GM19025 (cell line): ENCODE measurements at regions not wholly inside any gene's neighbourhood (a gene's known extent, or its start where the extent isn't known, plus 50 kb on each side); places are given as distances from the start of the nearest gene placed in this dataset.
A peak's percentile ranks its signal among the peaks of the same experiment; 100 is the strongest.

Source experiments
- ATAC-seq: cut with Tn5 transposase; IDR thresholded peaks from one replicate; pipeline ENCODE4 v1.9.1; 2021; ENCODE audit warnings: mild to moderate bottlenecking, low read depth, moderate library complexity; ENCODE audit not compliant: unreplicated experiment

DNA sequence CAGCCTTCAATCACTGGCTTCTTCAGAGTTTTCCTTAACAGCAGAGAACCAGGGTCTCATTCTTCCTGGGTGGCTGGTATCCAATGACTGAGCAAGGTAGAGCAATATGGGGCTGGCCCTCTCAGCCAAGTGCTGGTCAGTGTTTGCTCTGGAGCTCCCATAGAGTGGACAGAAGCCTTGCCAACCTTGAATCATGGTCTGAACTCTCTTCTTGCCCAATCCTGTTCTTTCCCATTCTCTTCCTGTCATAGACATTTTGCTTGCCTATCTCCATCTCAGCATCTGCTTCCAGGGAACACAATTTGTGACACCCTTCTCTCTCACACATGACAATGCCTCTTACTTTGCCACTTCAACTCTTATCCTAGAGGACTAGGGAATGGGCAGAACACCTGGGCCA lies 245.6 kb upstream of the PEX5L start:
- no peak for ATAC-seq

DNA sequence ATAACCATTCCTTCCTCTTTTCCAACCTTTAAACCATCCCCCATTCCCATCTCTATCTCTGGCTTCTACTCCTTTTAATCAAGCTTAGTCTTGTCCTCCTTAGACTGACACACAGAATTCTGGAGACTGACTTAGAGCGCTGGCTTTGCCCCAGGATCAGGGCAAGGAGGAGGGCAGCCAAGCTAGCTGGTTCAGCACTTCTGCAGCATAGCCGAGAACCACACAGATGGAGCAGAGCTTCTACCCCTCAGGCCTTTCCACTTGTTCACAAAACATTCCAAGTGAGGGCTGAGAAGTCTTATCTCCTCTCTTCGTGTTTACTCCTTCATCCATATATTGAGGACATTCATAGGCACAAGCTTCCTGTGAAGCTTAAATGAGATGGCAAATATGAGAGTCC lies 246.5 kb upstream of the PEX5L start:
- ATAC-seq, result no peak

DNA sequence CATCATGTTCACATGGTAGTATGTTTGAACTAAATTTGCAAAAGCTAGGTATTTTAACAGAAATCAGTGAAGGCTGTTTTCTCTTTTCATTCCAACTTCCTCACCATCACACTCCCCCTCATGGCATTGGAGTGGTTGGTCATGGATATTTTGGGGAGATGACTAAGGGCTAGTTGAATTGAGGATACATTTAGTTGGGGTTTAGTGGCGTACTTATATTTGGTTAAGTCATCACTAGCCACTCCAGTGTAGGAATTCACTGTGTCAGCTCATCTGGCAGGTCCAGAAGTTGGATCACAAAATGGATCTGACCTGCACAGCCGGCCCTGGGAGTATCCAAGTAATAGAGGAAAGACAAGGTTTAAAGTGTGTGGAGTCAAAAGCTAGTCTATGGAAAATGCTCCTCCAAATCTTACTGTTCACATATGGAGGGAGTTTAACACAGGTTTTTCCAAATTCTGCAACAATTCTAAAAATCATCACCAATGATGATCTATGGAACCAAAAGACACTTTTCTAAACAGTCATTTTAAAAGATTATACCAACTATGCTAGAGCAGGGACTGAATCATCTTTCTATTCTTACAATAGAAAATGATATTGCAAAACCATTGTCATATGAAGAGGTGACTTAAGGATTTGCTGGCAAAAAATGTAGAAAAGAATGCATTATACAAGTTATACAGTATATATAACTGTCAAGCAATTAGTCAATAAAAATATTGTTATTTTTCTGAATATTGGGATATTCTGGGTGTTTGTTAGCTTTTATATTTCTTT lies 247.8 kb upstream of the PEX5L start:
- ATAC-seq, result no peak

DNA sequence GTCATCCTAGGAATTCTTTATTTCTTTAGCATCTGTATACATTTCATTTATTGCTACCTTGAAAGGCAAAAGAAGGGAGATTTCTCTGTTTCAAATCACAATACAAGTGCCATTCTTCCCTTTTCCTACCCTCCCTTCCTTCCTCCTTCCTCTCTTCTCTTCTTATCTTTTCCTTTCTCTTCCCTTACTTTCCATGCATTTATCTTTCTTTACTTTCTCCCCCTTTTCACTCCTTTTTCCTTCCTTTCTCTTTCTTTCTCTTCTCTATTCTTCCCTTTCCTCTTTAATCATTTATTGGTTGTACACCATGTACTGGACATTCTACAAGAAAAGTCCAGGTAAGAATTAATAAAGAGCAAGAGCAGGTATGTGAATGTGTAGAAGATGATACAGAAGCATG lies 251.0 kb upstream of the PEX5L start:
- ATAC-seq, result no peak

DNA sequence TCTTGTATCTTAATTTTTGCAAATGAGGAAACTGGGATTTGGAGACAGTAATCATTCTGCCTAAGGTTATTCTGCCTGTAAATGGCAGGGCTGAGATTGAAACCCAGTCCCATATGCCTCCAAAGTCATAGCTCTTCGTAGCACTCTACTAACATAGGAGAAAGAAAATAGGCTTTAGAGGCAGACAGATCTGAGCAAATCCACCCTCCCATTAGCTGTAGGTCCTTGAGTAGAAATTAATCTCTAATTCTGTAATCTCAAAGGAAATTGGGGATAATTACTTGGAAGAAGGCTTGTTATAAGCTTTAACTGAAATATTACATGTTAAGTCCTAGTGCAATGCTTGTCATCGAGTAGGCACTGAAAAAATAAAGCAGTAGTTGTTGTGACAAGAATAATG lies 252.1 kb upstream of the PEX5L start:
- ATAC-seq, result no peak

DNA sequence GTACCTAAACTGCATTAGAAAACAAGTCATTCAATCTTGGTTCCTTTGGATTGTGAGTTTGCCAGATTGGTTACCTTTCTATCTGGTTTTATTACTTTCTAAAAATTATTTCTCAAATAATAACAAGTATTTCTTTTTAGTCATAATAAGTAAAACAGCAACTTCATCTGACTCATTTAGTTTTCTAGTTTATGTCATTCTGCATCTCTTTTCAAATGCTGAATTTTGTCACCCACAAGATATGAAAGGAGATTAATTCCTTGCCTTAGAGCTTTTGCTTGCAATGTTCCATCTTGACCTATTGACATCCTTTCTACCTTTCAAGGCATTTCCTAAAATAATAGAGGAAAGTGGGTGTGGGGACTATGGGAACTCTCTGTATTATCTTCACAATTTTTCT lies 253.6 kb upstream of the PEX5L start:
- ATAC-seq, result no peak

DNA sequence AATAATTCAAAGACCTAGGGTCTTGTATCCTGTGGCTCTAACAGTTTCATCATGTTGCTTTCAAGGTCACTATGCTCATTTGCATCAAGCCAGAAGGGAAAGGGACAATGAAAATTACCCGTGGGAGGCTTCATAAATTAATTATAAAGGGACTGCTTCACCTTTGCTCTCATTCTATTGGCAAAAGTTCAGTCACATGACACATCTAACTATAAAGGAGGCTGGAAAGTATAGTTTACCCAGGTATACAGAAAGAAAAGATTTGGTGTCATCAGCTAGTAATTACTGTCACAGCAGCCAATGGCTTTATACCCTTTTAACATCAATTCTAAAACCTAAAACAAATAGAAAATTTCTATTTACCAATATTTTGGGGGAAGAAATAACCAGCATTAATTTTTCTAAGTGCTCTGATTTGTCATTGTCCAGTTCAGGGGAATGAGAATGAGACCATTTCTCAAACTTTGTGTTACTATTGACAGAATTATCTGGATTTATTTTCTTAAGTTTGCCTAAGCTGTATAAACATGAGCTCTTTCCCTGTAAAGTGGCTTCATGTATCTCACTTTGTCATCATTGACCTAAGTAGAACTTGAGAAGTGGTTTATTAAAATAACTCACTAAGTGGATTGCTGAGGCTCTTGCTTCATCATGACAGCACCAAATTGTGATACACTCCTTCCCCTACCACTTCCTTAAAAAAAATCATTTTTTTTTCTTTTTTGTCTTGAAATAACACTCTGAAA lies 257.7 kb upstream of the PEX5L start:
- ATAC-seq, result no peak

DNA sequence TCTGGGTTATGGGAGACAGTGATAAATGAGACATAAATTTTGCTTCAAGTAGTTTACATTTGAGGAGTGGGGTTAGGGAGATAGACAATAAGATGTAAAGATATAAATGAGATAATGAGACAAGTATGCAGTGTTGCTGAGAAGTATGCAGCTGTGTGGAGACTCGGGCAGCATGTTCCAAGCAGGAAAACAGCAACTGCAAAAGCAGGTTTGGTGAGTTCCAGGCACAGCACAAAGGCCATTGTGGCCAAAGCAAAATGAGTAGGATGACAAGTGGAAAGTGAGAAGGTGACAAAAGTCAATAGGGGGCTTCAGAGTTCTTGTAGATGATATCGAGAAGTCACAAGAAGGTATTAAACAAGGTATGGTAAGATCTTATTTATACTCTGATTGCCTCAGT lies 259.1 kb upstream of the PEX5L start:
- no peak for ATAC-seq

DNA sequence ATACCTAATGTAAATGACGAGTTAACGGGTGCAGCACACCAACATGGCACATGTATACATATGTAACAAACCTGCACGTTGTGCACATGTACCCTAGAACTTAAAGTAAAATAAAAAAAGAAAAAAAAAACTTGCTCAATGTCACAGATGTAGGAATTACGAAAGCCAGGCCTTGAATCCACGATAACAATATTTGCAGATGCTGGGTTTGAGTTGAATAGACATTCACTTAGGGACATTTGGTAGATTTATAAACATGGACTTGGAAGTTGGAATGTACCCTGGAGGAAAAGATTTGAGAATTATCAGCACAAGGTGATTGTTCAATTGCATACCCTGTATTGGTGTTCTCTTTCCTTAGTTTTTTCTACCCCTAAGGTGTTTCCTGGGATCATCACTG lies 260.2 kb upstream of the PEX5L start:
- ATAC-seq, result no peak

DNA sequence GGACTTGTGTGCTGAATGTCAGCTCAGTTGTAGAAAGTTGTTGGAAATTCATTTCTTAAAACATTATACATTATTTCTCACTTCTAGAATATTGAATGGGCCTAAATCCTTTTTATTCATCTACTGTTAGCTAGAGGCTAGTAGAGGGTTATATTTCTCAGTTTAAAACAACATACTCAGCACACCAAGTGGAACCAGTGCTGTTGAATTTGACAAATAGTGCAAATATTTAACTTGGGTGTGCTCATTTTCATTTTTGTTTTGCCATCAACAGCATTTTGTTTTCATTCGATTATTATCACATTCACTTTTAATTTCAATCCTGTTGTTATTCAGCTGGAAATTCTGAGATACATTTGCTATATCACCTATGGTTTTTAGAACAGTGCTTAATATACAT lies 269.4 kb upstream of the PEX5L start:
- no peak for ATAC-seq

DNA sequence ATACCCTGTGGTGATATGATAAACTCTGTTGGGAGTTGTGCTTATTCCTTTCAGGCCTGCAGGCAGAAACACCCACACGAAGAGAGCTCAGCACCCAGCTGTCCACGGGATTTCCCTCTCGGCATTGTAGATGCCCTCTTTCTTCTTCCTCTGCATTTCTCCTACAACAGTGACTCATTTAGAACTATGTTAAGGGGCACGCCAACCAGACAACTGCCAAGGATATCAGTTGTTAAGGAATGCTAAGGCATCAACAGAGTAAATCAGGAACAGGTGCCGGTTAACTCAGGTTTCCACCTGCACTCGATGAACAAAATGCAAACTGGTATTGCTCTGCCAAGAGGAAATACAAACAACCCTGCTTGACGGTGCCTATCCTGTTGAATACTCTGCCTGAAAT lies 270.0 kb upstream of the PEX5L start:
- no peak for ATAC-seq

DNA sequence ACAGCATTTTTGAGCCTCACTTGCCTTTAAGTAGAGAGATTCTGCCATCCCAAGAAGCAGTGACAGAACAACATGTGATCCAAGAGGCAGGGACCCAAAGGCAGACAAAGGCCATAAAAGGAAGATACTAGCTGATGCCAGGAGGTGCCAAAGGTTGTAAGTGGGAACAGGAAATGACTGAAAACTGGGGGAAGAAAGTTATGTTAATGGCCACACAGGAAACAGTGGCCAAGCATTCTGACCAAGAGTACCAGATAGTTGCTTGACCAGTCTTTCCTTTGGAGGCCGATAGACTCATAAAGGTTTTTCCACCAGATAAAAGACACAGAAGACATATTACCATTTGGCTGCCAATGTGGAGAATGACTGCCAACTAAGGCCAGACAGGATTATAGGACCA lies 274.5 kb upstream of the PEX5L start:
- ATAC-seq, result no peak

DNA sequence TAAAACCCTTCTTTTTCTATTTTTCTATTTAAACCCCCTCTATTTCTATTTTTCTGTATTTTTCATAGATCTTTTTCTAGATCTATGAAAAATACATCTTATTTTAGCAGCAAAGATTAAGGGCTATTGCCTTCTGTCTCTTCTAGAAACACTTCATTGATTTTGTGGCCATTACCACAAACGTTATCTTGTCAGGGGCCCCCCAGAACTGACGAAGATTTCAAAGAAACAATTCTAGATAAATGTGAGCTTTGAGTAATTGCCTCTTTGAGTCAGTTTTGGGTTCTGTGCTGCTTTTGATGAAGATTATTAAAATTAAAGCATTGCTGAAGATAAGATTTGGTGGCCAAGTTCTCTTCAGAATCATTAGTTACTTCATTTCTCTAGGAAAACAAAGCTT lies 279.6 kb upstream of the PEX5L start:
- ATAC-seq, result no peak

DNA sequence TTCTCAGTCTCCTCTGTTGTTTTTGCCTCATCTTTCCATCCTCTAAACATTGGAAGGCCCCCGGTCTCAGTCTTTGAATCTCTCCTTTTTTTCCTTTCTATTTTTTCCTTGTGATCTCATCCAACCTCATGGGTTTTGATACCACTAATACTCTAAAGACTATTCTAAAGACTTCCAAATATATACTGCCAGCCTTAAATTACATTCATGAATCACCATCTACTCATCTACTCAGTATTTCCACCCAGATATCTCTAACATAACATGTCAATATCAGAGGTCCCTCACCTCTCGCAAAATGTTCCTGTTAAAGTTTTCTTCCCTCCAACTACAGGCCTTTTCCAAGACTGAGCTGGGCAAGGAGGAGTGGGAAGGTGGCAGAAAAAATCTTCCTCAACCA lies 282.5 kb upstream of the TTC14 start:
- no peak for ATAC-seq

DNA sequence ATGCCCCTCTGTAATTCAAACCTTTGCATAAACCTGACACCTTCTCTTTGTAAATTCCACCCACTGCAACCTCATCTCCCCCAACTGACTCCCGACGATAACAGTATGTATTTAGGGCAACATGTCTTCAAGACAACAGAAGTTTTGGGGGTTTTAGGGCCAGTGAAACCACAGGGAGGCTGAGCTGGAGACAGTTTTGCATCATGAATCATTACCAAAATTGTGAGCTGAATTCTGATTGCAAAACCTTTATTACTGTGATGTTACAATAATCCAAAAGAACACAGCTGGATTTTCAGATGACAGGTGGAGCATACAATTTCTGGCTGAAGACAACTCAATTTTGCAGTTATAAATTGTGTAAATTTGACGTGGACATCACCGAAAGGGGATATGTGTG lies 281.3 kb upstream of the TTC14 start:
- ATAC-seq, result no peak

DNA sequence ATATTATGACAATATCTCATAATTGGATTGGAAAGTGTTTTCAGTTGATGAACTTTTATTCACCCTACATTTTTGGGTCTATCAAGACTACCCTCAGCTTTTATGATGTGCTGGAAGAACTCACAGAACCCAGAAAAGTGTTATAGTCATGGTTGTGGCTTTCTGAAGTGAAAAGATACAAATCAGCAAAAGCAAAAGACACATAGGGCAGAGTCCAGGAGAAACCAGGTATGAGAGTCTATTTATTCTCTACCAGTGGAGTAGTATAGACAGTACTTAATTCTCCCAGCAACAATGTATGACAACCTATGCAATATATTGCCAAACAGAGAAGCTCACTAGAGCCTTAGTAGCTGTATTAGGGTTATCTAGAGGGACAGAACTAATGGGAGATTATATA lies 280.4 kb upstream of the TTC14 start:
- ATAC-seq, result peak; percentile 65

DNA sequence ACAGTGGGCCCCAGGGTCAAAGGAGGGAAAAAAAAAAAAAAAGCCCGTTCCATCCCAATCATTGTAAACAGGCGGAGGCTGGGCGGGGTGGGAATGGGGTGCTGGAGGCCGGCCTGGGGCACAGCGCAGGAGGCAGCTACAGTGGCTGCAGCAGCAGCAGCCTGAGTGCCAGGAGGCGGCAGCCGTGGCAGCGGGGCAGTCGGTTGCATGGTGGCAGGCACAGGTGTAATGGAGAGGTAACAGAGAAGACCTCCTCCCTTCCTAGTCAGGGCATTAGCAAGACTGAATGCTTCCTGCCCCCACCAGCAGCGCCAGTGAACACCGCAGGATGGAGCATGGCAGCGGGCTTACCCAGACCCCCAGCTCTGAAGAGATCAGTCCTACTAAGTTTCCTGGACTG lies 279.1 kb upstream of the TTC14 start:
- ATAC-seq, result no peak

DNA sequence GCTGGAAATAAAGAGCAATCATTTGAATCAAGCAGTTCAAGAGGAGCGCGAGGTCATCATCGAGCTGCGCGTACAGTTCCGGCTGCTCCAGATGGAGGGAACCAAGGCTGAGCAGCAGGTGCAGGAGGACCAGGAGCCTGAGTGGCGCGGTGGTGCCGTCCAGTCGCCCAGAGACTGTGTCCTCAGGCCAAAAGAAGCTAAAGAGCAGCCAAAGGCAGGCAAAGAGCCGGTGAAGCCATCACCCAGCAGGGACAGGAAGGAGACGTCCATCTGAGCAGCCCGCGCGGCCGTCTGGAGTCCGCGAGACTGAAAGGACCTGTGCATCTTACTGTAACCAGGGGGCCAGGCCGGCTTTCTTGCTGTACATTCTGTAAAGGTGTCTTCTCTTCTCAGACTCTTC lies 277.2 kb upstream of the TTC14 start:
- no peak for ATAC-seq

DNA sequence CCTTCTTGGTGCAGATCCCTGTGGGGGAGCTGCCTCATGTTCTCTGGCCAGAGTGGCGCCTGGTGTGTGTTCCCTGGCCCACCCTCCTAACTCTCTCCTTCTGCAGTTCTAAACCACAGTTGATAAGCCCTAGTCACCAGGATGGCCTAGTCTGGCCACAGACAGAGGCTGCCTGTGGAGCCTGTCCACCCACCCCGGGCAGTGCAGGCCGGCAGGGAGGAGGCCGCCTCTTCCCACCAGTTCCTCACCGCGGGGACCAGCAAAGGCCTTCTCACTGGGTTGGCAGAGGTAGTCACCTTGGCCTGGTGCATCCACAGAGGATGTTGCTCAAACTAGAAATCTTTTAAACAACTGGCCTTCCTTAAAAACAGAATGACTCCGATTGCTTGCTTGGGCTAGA lies 276.4 kb upstream of the TTC14 start:
- ATAC-seq, result no peak

DNA sequence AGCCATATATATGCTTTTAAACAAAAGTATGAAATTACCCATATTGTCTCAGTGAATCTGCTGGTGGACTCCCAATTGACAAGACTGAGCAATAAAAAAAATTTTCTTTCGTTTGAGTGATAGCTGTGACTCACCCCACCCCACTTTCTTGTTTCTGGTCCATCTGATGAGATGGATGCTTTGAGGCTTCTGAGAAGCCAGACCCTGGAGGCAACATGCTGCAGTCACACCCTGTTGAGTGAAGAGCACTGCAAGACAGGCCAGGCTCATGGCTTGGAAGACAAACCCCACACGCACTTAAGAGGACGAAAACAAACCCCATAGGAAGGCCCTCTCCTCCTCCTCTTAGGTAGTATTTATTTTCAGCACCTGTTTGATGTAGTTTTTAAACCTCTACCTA lies 276.0 kb upstream of the TTC14 start:
- no peak for ATAC-seq

DNA sequence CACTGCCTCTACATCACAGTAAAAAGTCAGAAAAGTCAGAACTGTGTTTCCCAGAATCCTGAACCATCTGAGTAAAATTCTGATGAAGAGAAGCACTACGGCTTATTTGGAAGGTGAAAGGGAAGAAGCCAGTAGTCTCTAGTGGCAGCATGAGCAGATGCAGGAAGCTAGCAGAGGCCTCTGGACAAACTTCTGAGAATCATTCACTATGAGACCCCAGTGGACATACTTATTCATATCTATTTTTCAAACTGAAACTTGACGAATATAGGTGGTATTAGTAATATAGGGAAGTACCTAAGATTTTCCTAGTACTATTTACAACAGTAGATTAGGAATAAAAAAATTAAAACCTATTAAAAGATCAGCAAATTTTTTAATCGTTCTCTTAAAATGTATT lies 272.8 kb upstream of the TTC14 start:
- ATAC-seq, result peak; percentile 71

DNA sequence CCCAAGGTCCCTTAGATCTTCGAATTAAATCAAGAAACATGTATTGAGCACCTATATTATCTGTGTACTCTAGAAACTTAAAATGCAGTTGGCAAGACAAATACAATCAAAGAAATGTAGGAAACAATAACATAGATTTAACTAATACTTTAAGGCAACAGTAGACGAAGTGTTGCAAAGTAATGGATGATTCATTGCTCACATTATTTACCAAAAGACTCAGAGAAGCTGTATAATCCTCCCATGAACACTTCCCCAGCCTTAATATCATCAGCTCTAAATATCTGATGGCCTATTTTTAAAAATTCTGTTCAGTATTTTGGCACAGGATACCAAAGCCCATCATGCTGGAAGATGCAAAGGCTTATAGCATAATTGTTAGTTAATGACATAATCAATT lies 272.1 kb upstream of the TTC14 start:
- ATAC-seq, result no peak
